LNCAP (cell line): ENCODE measurements at regions not wholly inside any gene's neighbourhood (a gene's known extent, or its start where the extent isn't known, plus 50 kb on each side); places are given as distances from the start of the nearest gene placed in this dataset.
A peak's percentile ranks its signal among the peaks of the same experiment; 100 is the strongest.

ENCODE experiments used
- CTCF ChIP-seq: fragments of 450-650 bp; IDR thresholded peaks from 2 replicates; pipeline ENCODE4 v1.5.1; 2017; ENCODE audit warnings: mild to moderate bottlenecking

- no peak for TF ChIP-seq CTCF
Measured at GRCh38 chr2:147094077-147094476, 750.8 kb upstream of the ACVR2A start.

- no peak for TF ChIP-seq CTCF
Measured at GRCh38 chr2:147092266-147092665, 752.6 kb upstream of the ACVR2A start.

GRCh38 chr2:147091448-147091847, 753.4 kb upstream of the ACVR2A start:
- TF ChIP-seq CTCF, result no peak

GRCh38 chr2:147088871-147089270, 756.0 kb upstream of the ACVR2A start:
- TF ChIP-seq CTCF, result no peak

- no peak for TF ChIP-seq CTCF
Measured at GRCh38 chr2:147086715-147087114, 758.1 kb upstream of the ACVR2A start.

- no peak for TF ChIP-seq CTCF
Measured at GRCh38 chr2:147083664-147084063, 761.2 kb upstream of the ACVR2A start.

- TF ChIP-seq CTCF, result peak; percentile 90
Measured at GRCh38 chr2:147082850-147083522, 761.8 kb upstream of the ACVR2A start.

GRCh38 chr2:147081831-147082230, 763.0 kb upstream of the ACVR2A start:
- no peak for TF ChIP-seq CTCF
